WTC11 (cell line): ENCODE measurements at regions not wholly inside any gene's neighbourhood (a gene's known extent, or its start where the extent isn't known, plus 50 kb on each side); places are given as distances from the start of the nearest gene placed in this dataset.

ENCODE experiments used
- ATAC-seq: fragments of 200-7000 bp; cut with Tn5 transposase; 2 replicates; pipeline ENCODE4 v1.10.0; 2021; ENCODE audit warnings: mild to moderate bottlenecking, moderate library complexity
- CTCF ChIA-PET: fragments of 300-600 bp; sonication (Branson Sonifier 250); formaldehyde crosslinking; loops from one replicate; lab custom pipeline; 2021; ENCODE audit warnings: antibody characterized with exemption; lab: Charles Lee
- POLR2A ChIA-PET: fragments of 350-600 bp; sonication (Branson Sonifier 250); formaldehyde crosslinking; loops from one replicate; lab custom pipeline; 2021; ENCODE audit warnings: antibody characterized with exemption; lab: Charles Lee
- DNase-seq: peaks from one replicate; pipeline ENCODE4 v3.0.0; 2021; ENCODE audit warnings: low spot score
- H3K27ac Mint-ChIP-seq: 2 replicates; pipeline ENCODE4 v1.8.0; 2021; ENCODE audit warnings: mixed read lengths
- H3K27me3 Mint-ChIP-seq: 2 replicates; pipeline ENCODE4 v1.8.0; 2021; ENCODE audit warnings: low read depth, mild to moderate bottlenecking, moderate library complexity, mixed read lengths
- H3K36me3 Mint-ChIP-seq: 2 replicates; pipeline ENCODE4 v1.8.0; 2021; ENCODE audit warnings: mixed read lengths
- H3K4me1 Mint-ChIP-seq: 2 replicates; pipeline ENCODE4 v1.8.0; 2022; ENCODE audit warnings: mixed read lengths
- H3K4me3 Mint-ChIP-seq: 2 replicates; pipeline ENCODE4 v1.8.0; 2021; ENCODE audit warnings: mild to moderate bottlenecking, moderate library complexity, mixed read lengths
- H3K9me3 Mint-ChIP-seq: 2 replicates; pipeline ENCODE4 v1.8.0; 2021; ENCODE audit warnings: mixed read lengths
- AFF4 ChIP-seq: sonication (generic); formaldehyde crosslinking; IDR thresholded peaks from 2 replicates; pipeline ENCODE4 v1.8.1; 2023; ENCODE audit warnings: mild to moderate bottlenecking, missing genetic modification reagents, borderline replicate concordance
- ATF3 ChIP-seq: sonication (generic); formaldehyde crosslinking; conservative IDR thresholded peaks from 2 replicates; pipeline ENCODE4 v1.8.1; 2022; ENCODE audit warnings: mild to moderate bottlenecking, missing genetic modification reagents
- ATF6 ChIP-seq: sonication (generic); formaldehyde crosslinking; IDR thresholded peaks from 2 replicates; pipeline ENCODE4 v1.8.1; 2023; ENCODE audit warnings: mild to moderate bottlenecking, missing genetic modification reagents
- EMX1 ChIP-seq: fragments of 250-450 bp; sonication (Bioruptor Pico); IDR thresholded peaks from 2 replicates; pipeline ENCODE4 v1.8.0; 2021; ENCODE audit warnings: mild to moderate bottlenecking
- ESRRA ChIP-seq: sonication (generic); formaldehyde crosslinking; IDR thresholded peaks from 2 replicates; pipeline ENCODE4 v1.8.1; 2022; ENCODE audit warnings: mild to moderate bottlenecking, missing genetic modification reagents, borderline replicate concordance
- FOXJ3 ChIP-seq: sonication (generic); formaldehyde crosslinking; IDR thresholded peaks from 2 replicates; pipeline ENCODE4 v1.9.0; 2021; ENCODE audit warnings: missing genetic modification reagents, mild to moderate bottlenecking, borderline replicate concordance
- FOXP1 ChIP-seq: sonication (generic); formaldehyde crosslinking; IDR thresholded peaks from 2 replicates; pipeline ENCODE4 v1.8.0; 2022; ENCODE audit warnings: missing genetic modification reagents, mild to moderate bottlenecking, moderate library complexity, borderline replicate concordance
- GRHL2 ChIP-seq: fragments of 250-450 bp; sonication (Bioruptor Pico); IDR thresholded peaks from 2 replicates; pipeline ENCODE4 v1.8.0; 2022; ENCODE audit warnings: mild to moderate bottlenecking, moderate library complexity; ENCODE audit not compliant: insufficient replicate concordance, severe bottlenecking
- NFE2L1 ChIP-seq: sonication (generic); formaldehyde crosslinking; IDR thresholded peaks from 2 replicates; pipeline ENCODE4 v1.8.1; 2023; ENCODE audit warnings: missing genetic modification reagents
- NFYB ChIP-seq: sonication (generic); formaldehyde crosslinking; conservative IDR thresholded peaks from 2 replicates; pipeline ENCODE4 v1.8.0; 2022; ENCODE audit warnings: low read depth, missing genetic modification reagents
- NR2C2 ChIP-seq: sonication (generic); formaldehyde crosslinking; IDR thresholded peaks from 2 replicates; pipeline ENCODE4 v1.8.0; 2022; ENCODE audit warnings: mild to moderate bottlenecking, missing genetic modification reagents
- PREB ChIP-seq: sonication (generic); formaldehyde crosslinking; IDR thresholded peaks from 2 replicates; pipeline ENCODE4 v1.8.1; 2022; ENCODE audit warnings: mild to moderate bottlenecking, missing genetic modification reagents, moderate library complexity, borderline replicate concordance
- SOX15 ChIP-seq: fragments of 250-450 bp; sonication (Bioruptor Pico); IDR thresholded peaks from 2 replicates; pipeline ENCODE4 v1.9.0; 2021; ENCODE audit warnings: mild to moderate bottlenecking
- STAT6 ChIP-seq: sonication (generic); formaldehyde crosslinking; conservative IDR thresholded peaks from 2 replicates; pipeline ENCODE4 v1.8.1; 2023; ENCODE audit warnings: mild to moderate bottlenecking, low read depth, missing genetic modification reagents, moderate library complexity
- TEAD1 ChIP-seq: sonication (generic); formaldehyde crosslinking; IDR thresholded peaks from 2 replicates; pipeline ENCODE4 v1.8.0; 2022; ENCODE audit warnings: mild to moderate bottlenecking, missing genetic modification reagents
- TP53 ChIP-seq: sonication (generic); formaldehyde crosslinking; IDR thresholded peaks from 2 replicates; pipeline ENCODE4 v1.8.1; 2023; ENCODE audit warnings: mild to moderate bottlenecking, missing genetic modification reagents
- USF1 ChIP-seq: sonication (generic); formaldehyde crosslinking; IDR thresholded peaks from 2 replicates; pipeline ENCODE4 v1.8.0; 2022; ENCODE audit warnings: mild to moderate bottlenecking, missing genetic modification reagents
- ZNF138 ChIP-seq: sonication (generic); formaldehyde crosslinking; conservative IDR thresholded peaks from 2 replicates; pipeline ENCODE4 v1.8.1; 2022; ENCODE audit warnings: mild to moderate bottlenecking, moderate library complexity, missing genetic modification reagents
- ZNF263 ChIP-seq: sonication (generic); formaldehyde crosslinking; IDR thresholded peaks from 2 replicates; pipeline ENCODE4 v1.8.1; 2022; ENCODE audit warnings: low read depth, mild to moderate bottlenecking, moderate library complexity, missing genetic modification reagents
- ZNF423 ChIP-seq: fragments of 250-450 bp; sonication (Bioruptor Pico); IDR thresholded peaks from 2 replicates; pipeline ENCODE4 v2.1.2; 2022; ENCODE audit warnings: mild to moderate bottlenecking, moderate library complexity
- ZNF512 ChIP-seq: sonication (generic); formaldehyde crosslinking; IDR thresholded peaks from 2 replicates; pipeline ENCODE4 v1.8.1; 2022; ENCODE audit warnings: missing genetic modification reagents, borderline replicate concordance

GRCh38 chr6:9878535-9878934 is 536.3 kb downstream of the TFAP2A start:
- Mint-ChIP-seq H3K4me1 (no peaks in the 10 kb centered on the region), H3K9me3 (peaks cover 53% of the 10 kb centered on the region), H3K36me3 (peaks cover 28% of the 10 kb centered on the region), H3K27ac (no peak overlapping the region), H3K4me3 (no peak overlapping the region), H3K27me3 (no peaks in the 10 kb centered on the region)
- ATAC-seq (no peak), DNase-seq (no peak)
- ChIA-PET CTCF (no interaction called here), POLR2A (no interaction called here)
- TF ChIP-seq ESRRA (CRISPR knock-in tag) (no peak), PREB (CRISPR knock-in tag) (no peak), TP53 (no peak), USF1 (CRISPR knock-in tag) (no peak), EMX1 (CRISPR knock-in tag) (no peak), NFYB (CRISPR knock-in tag) (no peak), ATF6 (no peak), STAT6 (CRISPR knock-in tag) (no peak), ZNF138 (no peak), FOXJ3 (CRISPR knock-in tag) (no peak), NR2C2 (CRISPR knock-in tag) (no peak), FOXP1 (CRISPR knock-in tag) (no peak), GRHL2 (CRISPR knock-in tag) (no peak), ZNF423 (CRISPR knock-in tag) (no peak), TEAD1 (CRISPR knock-in tag) (no peak), SOX15 (CRISPR knock-in tag) (no peak)

GRCh38 chr6:9875605-9876353 is 539.1 kb downstream of the TFAP2A start:
- H3K9me3 Mint-ChIP-seq = peaks cover 40% of the 10 kb centered on the region
- H3K36me3 Mint-ChIP-seq = peaks cover 4% of the 10 kb centered on the region
- ChIA-PET CTCF (no interaction called here), POLR2A (interaction anchor here (0.7 kb wide), 1 partner anchor 109 kb away, joined by 3 read pairs; no protein-coding TSS in a partner anchor)
- H3K4me1 Mint-ChIP-seq = no peaks in the 10 kb centered on the region
- DNase-seq (no peak), ATAC-seq (no peak)
- no peak overlapping the region for H3K27ac Mint-ChIP-seq
- no peaks in the 10 kb centered on the region for H3K27me3 Mint-ChIP-seq
- H3K4me3 Mint-ChIP-seq = no peak overlapping the region
- TF ChIP-seq ZNF263 (CRISPR knock-in tag) (no peak), ATF3 (CRISPR knock-in tag) (no peak), USF1 (CRISPR knock-in tag) (no peak), NFE2L1 (CRISPR knock-in tag) (no peak), ZNF512 (CRISPR knock-in tag) (no peak), ZNF423 (CRISPR knock-in tag) (no peak), AFF4 (CRISPR knock-in tag) (no peak), EMX1 (CRISPR knock-in tag) (no peak)
